Muscle of arm (tissue), 1 donor: ENCODE measurements at regions not wholly inside any gene's neighbourhood (a gene's known extent, or its start where the extent isn't known, plus 50 kb on each side); places are given as distances from the start of the nearest gene placed in this dataset.

ENCODE experiments used
- DNase-seq: peaks from one replicate; pipeline ENCODE4 v3.0.0-alpha.2; 2013

DNA sequence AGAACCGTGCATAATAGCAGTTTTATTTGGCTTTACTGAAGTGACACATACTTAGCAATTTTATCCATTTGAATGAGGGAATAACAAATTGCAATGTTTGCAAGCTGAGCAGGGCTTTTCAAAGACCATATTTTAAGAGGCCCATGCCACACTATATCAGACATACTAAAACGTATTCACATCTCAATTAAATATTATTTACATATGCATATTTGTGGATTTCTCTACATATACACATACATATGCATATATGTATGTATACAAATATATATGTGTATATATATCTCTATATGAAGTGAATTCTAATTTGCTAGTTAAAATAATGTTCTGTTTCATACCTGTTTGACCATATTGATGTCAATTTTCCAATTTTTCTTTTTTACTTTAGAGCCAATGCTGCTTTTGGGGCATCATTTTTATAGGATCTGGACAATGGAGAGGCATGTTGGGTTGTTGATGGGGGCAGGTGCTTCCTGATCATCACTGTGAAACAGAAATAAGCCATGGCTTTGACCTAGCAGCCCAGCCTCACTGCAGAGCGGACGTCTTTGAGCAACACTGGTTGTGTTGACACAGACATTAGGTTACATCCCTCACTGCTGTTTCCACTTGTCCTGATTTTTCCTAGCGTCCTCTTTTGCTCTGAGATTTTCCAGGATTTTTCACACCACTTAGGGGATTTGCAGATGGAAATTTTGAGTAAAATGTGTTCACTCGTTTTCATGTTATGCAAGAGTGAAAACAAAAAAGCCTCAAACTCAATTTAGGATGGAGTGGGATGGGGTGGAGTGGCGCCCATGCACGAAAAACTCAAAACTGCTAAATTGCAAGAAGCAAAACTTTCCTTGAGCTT lies 56.9 kb downstream of the RDH14 start:
- no peak for DNase-seq

DNA sequence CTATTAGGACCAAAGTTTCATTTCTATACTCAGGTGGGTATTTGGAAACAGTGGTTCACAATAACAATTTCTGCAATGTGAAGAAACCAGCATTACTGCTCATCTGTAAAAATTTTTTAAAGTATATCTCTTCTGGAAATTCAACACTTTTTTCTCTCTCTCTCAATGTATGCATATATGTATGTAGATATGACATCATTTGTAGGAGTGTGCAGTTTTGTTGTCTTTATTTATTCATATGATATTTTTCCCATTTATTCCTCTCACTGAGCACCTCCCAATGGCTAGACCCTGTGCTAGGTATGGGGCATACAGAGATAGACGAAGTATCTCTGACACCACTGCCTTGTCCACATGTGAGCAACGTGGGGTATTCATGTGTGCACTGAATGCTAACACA lies 58.3 kb downstream of the RDH14 start:
- no peak for DNase-seq

DNA sequence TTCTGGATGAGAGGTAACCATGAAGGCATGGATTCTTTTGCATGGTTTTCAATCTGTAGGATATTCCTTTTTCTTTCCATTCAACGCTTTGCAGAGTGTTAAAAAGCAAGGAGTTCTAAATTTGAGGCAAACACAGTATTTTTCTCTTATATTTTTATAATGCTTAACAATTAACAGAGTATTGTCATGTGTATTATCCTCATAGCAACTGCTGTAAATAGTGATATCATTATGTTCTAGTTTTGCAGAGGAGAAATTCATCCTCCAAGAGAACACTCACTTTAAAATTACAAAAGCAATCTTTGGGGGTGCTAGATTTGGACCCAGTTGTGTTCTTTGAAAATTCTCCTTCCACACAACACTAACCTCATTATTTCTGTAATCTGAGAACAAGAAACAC lies 58.7 kb downstream of the RDH14 start:
- no peak for DNase-seq

DNA sequence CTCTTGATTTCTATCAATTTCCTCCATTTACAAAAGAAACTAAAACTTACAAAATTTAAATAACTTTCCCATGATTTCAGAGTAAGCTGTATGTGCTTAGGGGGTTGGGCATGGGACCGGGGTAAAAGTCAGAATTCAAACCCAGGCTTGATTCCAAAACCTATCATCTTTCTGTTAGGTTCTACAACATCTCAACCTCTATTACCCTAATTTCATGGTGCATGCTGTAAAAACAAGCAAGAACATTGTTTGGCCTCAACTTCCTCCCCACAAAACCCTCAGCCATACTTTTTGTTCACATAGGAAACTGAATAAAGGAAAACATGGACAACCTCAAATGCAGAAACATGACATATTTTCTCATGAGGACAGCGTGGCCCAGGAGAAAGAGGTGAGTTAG lies 59.3 kb downstream of the RDH14 start:
- no peak for DNase-seq

DNA sequence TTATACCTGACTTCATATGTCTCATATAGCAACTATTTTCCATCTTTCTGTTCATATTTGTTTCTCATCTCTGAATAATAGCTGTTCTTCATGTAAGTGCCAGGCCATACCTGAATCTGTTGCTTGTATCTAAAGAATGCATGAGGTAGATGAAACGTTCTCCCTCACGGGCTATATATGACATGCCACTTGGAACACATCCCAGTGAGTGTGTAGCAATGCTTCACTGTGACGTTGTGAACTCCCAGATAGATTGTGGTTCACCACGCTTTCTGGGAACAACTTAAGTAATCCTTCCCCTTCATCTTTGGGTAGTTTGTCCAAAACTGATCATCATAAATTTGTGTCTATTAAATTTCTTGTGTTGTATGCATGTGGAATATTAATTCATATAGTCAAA lies 60.1 kb downstream of the RDH14 start:
- DNase-seq: no peak

DNA sequence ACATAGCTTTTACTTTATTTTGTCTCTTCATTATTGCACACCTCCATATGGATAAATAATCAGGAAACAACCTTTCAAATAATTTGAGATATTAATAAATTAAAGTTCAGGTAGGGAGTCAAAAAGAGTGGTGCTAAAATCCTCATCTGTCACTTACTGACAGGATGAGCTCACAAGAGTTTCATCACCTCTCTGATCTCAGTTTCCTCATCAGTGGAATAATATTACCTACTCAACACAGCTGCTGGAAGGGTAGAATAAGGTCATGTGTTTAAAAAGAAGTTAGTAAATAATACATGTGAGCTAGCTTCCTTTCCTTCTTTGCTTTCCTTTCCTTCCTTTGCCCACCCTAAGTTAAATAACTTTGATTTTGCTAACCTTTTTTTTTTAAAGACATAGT lies 61.9 kb downstream of the RDH14 start:
- DNase-seq: no peak

DNA sequence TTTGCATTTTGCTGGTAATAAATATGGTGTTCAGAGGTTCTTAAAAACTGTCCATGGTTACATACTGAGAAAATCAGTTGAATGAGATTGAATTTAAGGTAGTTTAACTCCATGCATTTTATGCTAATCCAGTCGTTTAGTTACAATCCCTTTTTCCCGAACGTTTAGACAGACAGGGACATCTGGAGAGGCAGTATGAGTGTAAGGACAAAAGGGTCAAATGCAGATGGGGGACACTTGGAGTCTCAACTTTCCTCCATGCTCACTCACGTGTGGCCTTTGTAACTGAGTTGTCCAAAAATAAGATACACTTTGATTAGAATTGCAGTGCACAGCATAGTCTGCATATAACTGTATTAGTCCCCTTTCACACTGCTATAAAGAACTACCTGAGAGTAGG lies 63.9 kb downstream of the RDH14 start:
- no peak for DNase-seq

DNA sequence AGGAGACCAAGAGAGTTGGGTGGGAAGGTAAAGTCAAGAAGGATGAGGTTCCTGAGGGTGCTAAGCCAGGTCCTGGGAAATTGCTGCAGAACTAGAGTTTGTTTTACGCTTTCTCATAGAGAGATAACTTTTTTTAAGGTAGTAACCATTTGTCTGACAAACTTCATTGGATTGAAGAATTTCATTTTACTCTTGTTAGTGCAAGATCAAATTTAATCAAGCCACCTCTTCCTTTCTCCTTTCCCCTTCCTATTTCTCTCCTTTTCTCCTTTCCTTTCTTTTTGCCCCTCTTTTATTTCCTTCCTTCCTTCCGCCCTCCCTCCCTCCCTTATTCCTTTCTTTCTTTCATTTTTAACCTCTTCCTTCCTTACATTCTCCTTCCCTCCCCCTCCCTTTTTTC lies 65.4 kb downstream of the RDH14 start:
- DNase-seq: no peak

DNA sequence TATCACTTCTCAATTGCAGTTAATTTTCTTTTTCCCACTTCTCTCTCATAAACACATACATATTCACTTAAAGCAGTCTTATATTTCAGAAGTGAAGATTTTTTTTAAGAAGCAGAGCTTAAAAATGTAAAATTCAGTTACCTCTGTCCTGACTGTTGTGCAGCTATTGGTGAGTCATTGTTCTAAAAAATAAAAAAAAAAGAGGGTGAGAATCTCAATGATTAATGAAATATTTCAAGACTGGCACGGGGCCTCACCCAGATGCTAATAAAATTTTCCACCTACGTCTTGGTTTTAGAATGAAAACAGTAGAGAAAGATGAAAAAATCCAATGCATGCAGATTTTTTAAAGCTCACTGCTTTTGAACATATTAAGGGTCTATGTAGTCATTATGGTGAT lies 67.7 kb downstream of the RDH14 start:
- DNase-seq: no peak

DNA sequence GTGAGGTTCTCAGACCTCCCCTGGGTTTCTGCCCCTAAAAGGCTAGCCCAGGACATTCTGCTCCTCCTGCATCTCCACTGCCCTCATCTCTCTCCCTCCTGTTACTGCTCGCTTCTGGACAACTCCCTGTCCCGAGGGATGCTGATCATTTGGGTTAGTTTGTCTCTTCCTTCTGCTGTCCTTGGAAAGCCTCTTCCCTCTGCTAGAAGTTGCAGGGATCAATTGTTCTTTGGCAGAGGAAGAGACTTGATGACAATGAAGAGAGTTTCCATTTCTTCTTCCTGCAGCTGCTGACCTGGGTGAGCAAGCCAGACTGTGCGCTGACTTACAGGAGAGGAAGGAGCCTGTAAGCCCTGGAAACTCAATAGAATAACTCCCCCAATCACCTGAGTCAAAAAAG lies 68.9 kb downstream of the RDH14 start:
- DNase-seq: peak; percentile 55

DNA sequence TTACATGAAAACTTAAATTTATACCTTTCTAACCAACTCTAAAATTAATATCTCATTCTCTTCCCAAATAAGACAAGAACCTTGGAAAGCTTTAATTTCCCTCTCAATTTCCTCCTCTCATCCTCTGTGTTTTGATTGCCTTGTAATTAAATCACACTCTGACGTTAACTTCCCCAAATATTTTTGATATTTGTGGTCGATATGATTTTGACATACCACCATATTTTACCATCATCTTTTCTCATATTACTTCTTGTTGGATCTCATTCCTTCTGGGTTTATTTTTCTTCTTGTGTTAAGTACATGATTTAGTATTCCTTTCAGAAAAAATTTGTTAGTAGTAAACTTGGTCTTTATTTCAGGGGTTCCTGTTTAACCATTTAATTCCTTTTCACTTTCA lies 69.6 kb downstream of the RDH14 start:
- DNase-seq: no peak

DNA sequence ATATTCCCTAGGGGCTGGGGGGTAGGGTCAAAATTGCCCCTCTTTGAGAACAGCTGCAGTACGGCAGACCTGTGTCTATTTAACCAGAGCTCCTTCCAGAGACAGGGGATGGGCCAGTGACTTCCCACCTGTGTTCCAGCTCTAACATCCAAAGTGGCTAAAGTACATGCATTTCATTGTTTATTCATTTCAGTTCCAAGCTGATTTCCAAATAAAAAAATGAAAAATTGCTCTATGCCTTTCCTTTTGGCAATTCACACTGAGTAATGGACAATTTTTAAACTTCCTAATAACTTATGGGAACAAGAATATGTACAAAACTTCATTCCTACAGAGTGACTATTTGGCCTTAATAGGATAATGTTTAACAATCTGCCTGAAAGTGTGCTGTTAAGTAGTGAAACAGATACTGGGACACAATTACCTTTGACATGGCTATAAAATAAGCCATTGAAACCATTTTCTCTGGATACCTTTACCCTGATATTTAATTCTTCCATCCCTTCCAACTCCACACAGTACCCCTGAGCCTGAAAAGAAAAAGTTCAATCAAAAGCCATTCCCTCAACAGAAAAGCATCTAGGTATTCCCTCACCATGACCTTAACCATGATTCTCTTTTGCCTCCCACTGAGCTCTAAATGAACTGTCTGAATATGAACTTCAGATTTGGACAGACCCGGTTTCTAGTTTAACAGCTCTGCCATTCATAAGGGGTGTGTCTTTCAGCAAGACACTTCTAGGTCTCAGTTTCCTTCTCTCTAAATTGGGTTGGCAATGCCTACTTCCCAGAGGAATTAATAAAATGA lies 73.1 kb downstream of the RDH14 start:
- DNase-seq: no peak

DNA sequence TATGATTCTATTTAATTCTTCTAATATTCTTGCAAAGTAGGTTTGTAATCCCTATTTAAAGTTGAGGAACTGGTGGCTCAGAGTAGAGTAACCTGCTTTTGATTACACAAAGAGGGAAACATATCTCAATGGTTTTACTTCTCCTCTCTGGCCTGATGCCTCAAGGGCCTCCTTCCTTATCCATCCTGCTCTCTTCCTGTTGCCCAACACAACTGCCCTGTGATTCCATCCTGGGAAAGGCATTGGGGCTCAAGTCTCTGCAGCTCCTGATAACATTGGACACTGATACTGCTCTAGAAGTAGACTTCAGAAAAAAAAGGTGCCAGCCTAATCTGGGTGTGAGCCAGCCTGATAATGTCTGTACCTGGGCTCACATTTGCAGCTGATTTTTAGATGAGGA lies 75.8 kb downstream of the RDH14 start:
- no peak for DNase-seq

DNA sequence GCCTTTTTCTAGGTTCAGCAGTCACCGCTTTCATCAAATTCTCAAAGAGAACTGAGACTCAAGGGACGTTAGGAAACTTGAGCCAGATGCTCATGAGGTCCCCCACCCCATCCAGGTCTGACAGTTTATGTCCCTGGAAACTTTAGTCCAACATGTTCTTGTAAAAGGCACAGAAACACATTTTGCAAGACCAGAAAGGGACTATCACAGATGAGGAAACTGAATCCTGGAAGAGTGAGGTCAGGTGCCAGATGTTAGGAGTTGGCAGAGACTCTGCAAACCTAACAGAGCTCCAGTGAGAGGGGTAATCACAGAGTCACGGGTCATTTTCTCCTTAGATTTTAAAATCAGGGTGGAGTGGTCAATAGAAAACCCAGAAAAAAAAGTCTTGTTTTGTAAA lies 76.6 kb downstream of the RDH14 start:
- DNase-seq: no peak

DNA sequence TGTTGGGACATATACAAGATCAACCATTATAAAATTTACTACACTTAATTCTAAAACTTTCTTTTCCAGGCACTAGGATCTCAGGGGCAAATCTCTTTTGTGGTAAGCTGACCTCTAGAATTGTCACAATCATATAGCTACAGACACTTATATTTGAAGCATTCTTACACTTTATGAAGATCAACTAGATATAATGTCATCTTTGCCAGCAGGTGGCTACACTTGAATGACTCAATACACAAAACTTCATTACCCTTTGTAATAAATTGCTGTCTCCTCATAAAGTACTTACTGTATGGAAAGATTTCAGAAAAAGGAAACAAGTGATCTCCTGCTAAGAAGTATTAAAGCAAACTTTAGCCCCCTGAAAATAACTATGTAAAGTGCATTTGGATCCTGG lies 77.8 kb downstream of the RDH14 start:
- no peak for DNase-seq

DNA sequence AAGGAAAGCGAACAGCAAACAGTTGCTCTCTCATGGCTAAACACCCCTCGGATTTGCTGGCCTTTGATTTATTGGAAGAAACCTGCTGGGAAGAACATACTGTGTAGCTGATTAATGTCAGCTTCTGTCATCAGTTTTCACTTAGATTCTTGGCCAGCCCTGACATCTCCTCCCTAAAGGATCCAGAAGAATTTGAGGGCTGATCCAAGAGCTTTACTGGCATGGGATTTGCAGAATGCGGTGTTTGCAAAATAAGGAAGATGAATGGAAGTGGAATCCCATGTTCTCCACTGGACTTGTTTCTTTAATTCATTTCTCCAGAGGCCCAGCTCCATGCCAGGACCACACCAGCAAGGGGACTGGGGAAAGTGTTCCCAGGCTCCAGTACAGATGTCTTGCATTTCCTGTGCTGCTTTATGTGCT lies 80.5 kb downstream of the RDH14 start:
- DNase-seq: peak; percentile 83

DNA sequence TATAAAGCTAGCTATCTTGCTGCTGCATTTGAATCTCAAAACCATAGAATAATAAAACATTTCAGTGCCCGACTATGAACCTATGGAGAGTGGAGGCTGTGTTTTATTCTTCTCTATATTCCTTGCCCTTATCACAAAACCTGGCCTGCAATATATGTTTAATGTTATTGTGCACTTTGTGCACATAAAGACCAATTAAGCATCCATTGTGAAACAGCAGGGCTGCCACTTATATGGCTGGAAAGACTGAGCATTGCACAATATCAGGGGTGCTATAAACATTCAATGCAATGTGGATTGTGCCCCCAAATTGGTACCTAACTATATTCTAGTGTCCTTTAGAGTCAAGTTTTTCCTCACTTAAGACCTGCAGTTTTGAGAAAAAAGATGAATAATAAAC lies 83.2 kb downstream of the RDH14 start:
- no peak for DNase-seq

DNA sequence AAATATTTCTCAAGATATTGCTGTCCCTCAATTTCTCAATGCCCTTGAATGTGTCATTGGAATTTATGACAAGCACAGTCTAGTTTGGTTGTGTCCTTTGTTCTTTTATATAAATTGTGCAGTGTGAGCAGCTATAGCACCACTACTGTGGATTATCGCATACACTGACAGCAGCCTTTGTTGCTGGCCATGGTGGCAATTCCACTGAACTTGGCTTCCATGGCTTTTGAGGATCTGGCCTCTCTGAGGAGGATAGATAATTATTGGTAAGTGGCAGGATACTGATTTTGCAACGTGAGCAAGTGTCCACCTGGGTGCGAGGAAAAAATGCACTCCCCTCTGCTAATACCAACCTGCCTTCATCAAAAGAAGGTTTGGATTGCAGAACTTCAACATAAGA lies 84.0 kb downstream of the RDH14 start:
- no peak for DNase-seq

DNA sequence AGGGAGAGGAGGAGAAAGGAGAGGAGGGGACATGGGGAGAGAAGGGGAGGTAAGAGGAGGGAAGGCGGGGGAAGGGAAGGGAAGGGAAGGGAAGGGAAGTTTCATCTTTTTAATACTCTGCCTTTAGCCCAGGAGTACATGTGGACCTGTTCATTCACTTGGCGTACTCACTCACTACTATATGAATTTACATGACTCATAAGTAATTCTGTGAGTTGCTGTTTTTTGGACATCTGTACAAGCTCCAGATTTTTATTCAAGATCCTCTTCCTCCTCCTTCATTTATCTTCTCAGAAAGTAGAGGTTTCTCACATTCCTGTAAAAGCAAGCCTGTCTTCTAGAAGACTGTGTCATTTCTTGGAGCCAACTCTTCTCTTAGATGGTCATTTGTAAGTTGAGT lies 84.6 kb downstream of the RDH14 start:
- no peak for DNase-seq

DNA sequence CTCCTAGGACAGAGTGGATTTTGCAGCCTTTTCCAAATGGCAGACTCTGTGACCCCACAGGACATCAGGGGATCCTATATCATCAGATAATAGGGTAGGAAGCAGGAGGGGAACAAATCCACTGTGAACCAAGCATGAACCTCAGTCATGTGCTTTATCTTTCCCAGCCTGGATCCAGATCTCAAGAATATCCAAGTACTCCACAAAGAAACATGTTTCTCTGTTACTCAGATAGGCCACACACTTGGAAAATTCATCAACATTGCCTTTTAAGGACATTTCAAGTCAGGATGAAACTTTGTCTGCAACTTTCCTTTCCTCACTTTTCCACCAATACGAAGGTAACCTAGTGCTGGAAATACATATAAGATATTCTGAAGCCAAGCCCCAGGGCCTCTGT lies 85.8 kb downstream of the RDH14 start:
- DNase-seq: no peak

DNA sequence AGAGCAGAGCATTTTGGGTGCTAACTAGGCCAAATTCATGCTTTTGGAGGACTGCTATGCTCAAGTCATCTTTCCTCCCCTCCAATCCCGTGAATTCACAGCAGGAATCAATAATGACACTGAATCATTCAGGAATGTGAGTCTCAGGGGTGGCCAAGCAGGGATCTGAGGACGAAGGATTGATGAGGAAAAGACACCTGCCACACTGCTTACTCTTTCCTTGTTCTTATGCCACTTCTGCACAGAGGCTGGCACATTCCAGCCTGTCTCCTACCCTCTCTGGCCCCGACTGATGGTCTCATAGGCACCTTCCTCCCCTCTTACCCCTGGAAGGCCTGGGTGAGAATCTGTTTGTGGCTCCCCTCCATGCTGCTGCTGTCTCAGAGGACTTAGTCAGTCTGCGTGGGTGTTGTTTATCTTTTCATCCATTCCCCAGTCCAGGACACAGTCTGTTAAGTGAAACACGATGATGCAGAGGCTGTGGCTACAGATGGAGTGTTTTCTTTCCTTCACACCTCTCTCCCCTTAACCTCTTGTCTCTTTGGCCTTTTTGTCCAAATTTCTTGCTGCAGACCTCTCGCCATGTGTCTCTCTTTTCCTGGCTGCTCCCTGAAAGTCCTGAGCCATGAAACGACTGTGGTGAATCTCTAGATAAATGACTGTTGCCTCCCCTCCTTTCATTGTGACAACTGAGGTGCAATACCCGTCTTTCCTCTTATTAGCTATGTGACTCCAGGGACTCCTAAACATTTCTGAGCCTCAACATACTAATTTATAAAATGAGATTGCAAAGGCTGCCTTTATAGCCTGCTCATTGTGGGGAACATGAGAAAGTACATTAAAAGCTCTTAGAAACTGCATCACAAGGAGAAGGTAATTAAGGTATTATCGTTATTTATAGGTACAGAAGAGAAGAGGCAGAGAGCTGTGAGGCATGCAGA lies 86.9 kb downstream of the RDH14 start:
- no peak for DNase-seq

DNA sequence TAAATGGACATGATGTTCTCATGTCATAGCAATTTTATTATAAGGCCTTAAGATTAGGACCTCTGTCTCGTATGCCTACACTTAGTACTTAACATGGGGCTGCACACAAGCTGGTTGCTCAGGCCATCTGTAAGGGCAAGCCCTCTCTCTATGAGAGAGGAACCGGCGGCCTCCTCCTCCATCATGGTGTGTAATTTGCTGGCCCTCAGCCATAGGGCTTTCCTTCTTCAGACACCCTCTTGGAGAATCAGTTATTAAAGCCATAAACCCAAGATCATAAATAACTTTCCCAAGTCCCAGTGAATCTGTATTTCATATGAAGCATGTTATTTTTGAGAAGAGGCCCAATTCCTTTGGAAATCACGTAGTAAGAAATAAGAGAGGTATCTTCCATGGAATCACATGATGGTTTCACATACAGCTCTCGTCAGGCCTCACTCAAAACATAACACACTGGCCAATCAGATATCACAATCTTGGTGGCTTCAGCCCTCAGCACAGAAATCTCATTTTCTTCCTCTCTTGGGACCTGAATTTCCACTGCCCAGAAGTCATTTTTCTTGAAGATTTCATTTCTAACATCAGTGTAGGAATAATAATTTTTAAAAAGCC lies 92.6 kb downstream of the RDH14 start:
- DNase-seq: no peak
